GM12872 (cell line): ENCODE measurements at regions not wholly inside any gene's neighbourhood (a gene's known extent, or its start where the extent isn't known, plus 50 kb on each side); places are given as distances from the start of the nearest gene placed in this dataset.

Experiments used
- CTCF ChIP-seq: IDR thresholded peaks from 3 replicates; pipeline ENCODE4 v1.5.1; 2011; ENCODE audit warnings: low read depth, mild to moderate bottlenecking, low read length, moderate library complexity; ENCODE audit not compliant: insufficient read depth

DNA sequence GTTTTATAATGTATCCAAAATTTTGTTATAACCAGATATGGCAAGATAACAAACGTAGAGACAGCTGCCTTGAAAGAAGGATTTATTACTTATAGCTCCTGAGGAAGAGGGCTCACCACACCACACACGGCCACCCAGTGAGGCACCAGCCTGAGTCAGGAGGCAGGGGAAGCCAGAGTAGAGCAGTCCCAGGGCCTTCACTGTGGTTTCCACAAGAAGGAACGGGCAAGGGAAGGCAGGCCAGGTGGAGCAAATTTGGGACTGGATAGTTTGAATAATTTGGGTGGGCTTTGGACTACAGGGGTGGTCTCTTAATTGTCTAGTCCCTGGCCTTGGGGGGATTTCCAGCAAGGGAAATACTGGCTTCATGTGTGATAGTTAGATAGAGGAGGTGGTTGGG, 72.5 kb downstream of the RRAGC start:
- no peak for TF ChIP-seq CTCF

DNA sequence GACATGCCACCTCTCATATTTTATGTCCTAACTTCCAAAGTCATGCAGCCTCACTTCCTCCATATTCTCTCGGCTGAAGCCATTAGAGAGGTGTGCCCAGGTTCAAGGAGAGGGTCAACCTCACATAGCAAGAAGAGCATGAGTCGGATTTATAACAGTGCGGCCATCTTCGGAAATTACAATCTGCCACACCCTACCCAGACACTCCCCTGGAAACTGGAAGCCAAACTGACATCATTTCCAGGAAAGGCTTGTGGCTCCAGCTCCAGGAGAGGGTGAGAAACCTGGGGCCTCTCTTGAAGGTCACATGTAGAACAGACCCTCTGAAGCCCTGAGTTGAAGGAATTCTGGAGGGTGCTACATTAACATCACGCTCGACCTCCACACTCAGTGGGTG, 73.5 kb downstream of the RRAGC start:
- TF ChIP-seq CTCF, result no peak

- no peak for TF ChIP-seq CTCF
These were observed 74.1 kb downstream of the RRAGC start for GRCh38 chr1:38785285-38786039.

DNA sequence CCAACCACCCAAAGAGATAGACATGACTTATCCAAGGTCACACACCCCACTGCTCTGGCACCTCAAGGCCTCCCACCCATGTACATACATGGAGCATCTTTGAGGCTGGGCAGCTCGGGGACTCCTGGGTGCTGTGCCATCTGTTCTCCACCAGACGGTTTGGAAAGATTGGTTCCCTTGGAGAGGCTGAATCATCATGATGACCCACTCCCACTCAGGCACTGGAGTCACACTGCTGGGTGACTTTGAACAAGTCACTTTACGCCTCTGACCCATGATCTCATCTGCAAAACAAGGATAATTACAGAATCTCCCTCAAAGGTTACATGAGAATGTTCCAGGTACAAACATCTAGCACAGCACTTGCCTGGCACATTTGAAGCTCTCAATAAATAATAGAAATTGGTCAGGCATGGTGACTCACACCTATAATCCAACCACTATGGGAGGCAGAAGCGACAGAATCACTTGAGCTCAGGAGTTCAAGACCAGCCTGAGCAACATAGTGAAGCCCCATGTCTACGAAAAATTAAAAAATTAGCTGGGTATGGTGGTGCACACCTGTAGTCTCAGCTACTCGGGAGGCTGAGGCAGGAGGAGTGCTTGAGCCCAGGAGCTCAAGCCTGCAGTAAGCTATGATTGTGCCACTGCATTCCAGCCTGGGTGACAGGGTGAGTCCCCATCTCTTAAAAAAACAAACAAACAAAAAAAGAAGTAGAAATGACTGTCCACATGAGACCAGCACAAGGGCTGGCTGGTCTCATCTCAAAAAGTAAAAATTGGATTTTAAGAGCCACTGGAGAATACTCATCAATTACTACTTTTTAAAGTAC, 74.9 kb downstream of the RRAGC start:
- TF ChIP-seq CTCF, result no peak

- TF ChIP-seq CTCF, result no peak
These were observed 75.8 kb downstream of the RRAGC start for GRCh38 chr1:38783640-38784229.

GRCh38 chr1:38781872-38782617, 77.5 kb downstream of the RRAGC start:
- TF ChIP-seq CTCF, result no peak

- TF ChIP-seq CTCF, result no peak
These were observed 79.4 kb downstream of the RRAGC start for GRCh38 chr1:38780133-38780532.
